ENCODE measurements at regions not wholly inside any gene's neighbourhood (a gene's known extent, or its start where the extent isn't known, plus 50 kb on each side); places are given as distances from the start of the nearest gene placed in this dataset.

- H3K9me3 ChIP-seq = no peaks in the 10 kb centered on the region
- no peaks in the 10 kb centered on the region for H3K36me3 ChIP-seq
- H3K4me1 ChIP-seq (replicated peaks) = no peaks in the 10 kb centered on the region
- WGBS = 98% methylated on average over 4 of the region's 4 CpGs
- no peak for DNase-seq (ENCODE audit: low spot score)
- H3K27ac ChIP-seq = no peak overlapping the region
- H3K4me3 ChIP-seq = no peak overlapping the region
- intact Hi-C loops (cut with DNase I) = no loop called here
- TF ChIP-seq POLR2A (IDR thresholded peaks at IDR 0.05) (no peak), CTCF (IDR thresholded peaks at IDR 0.05) (no peak), POLR2AphosphoS5 (IDR thresholded peaks at IDR 0.05) (no peak)
- no peaks in the 10 kb centered on the region for H3K27me3 ChIP-seq (replicated peaks; ENCODE audit: insufficient read depth)
Measured at GRCh38 chr9:28260330-28260729, 687.0 kb upstream of the C9orf72 start.

GRCh38 chr9:28264368-28264767 lies 691.1 kb upstream of the C9orf72 start:
- WGBS = 94% methylated on average over 4 of the region's 4 CpGs
- H3K27me3 ChIP-seq (replicated peaks; ENCODE audit: insufficient read depth) = no peaks in the 10 kb centered on the region
- intact Hi-C loops (cut with DNase I) = no loop called here
- H3K4me1 ChIP-seq (replicated peaks) = no peaks in the 10 kb centered on the region
- no peaks in the 10 kb centered on the region for H3K36me3 ChIP-seq
- H3K4me3 ChIP-seq = no peak overlapping the region
- H3K9me3 ChIP-seq = no peaks in the 10 kb centered on the region
- H3K27ac ChIP-seq = no peak overlapping the region
- TF ChIP-seq POLR2AphosphoS5 (IDR thresholded peaks at IDR 0.05) (no peak), CTCF (IDR thresholded peaks at IDR 0.05) (no peak), POLR2A (IDR thresholded peaks at IDR 0.05) (no peak)
- DNase-seq (ENCODE audit: low spot score) = no peak

GRCh38 chr9:28267351-28267750 lies 694.1 kb upstream of the C9orf72 start:
- Histone ChIP-seq H3K27me3 (replicated peaks; ENCODE audit: insufficient read depth) (no peaks in the 10 kb centered on the region), H3K36me3 (no peaks in the 10 kb centered on the region), H3K9me3 (no peaks in the 10 kb centered on the region), H3K4me3 (no peak overlapping the region), H3K27ac (no peak overlapping the region), H3K4me1 (replicated peaks) (no peaks in the 10 kb centered on the region)
- TF ChIP-seq POLR2A (IDR thresholded peaks at IDR 0.05) (no peak), POLR2AphosphoS5 (IDR thresholded peaks at IDR 0.05) (no peak), CTCF (IDR thresholded peaks at IDR 0.05) (no peak)
- no peak for DNase-seq (ENCODE audit: low spot score)
- 84% methylated on average over 6 of the region's 6 CpGs for WGBS
- intact Hi-C loops (cut with DNase I) = no loop called here

GRCh38 chr9:28270156-28270555 lies 696.9 kb upstream of the C9orf72 start:
- 86% methylated on average over 4 of the region's 4 CpGs for WGBS
- no peaks in the 10 kb centered on the region for H3K4me1 ChIP-seq (replicated peaks)

GRCh38 chr9:28272127-28272526 lies 698.8 kb upstream of the C9orf72 start:
- H3K4me3 ChIP-seq = no peak overlapping the region
- intact Hi-C loops (cut with DNase I) = no loop called here
- no peaks in the 10 kb centered on the region for H3K27me3 ChIP-seq (replicated peaks; ENCODE audit: insufficient read depth)
- TF ChIP-seq POLR2AphosphoS5 (IDR thresholded peaks at IDR 0.05) (no peak), CTCF (IDR thresholded peaks at IDR 0.05) (no peak), POLR2A (IDR thresholded peaks at IDR 0.05) (no peak)
- no peak for DNase-seq (ENCODE audit: low spot score)
- no peaks in the 10 kb centered on the region for H3K4me1 ChIP-seq (replicated peaks)
- no peaks in the 10 kb centered on the region for H3K36me3 ChIP-seq
- no peaks in the 10 kb centered on the region for H3K9me3 ChIP-seq
- no peak overlapping the region for H3K27ac ChIP-seq
- 86% methylated on average over 4 of the region's 4 CpGs for WGBS

More at GRCh38 chr9:28270156-28270555, 696.9 kb upstream of the C9orf72 start:
- no peaks in the 10 kb centered on the region for H3K9me3 ChIP-seq
- no peak overlapping the region for H3K4me3 ChIP-seq
- no peaks in the 10 kb centered on the region for H3K36me3 ChIP-seq
- no peak for TF ChIP-seq POLR2AphosphoS5 (IDR thresholded peaks at IDR 0.05)
- no peaks in the 10 kb centered on the region for H3K27me3 ChIP-seq (replicated peaks; ENCODE audit: insufficient read depth)
- intact Hi-C loops (cut with DNase I) = no loop called here
- no peak overlapping the region for H3K27ac ChIP-seq
- no peak for DNase-seq (ENCODE audit: low spot score)

All from prostate gland (tissue), 2 donors.